A549 (cell line): ENCODE measurements at regions not wholly inside any gene's neighbourhood (a gene's known extent, or its start where the extent isn't known, plus 50 kb on each side); places are given as distances from the start of the nearest gene placed in this dataset.

ENCODE experiments used
- ATAC-seq, 2 experiments: fragments of 200-7000 bp in 1 of 2; fragments of >200 bp in 1 of 2; cut with Nextera tagmentation in 1 of 2; cut with Tn5 transposase in 1 of 2; 3 replicates each; pipeline versions ENCODE4 v1.8.0 to v1.9.1; 2018 to 2020; ENCODE audit warnings: mild to moderate bottlenecking in 1 of 2, moderate library complexity in 1 of 2
- CTCF ChIA-PET: fragments of 300-600 bp; sonication (Branson Sonifier 250); formaldehyde crosslinking; extraction: SDS; loops from one replicate; lab custom pipeline; 2021; ENCODE audit warnings: antibody characterized with exemption, inconsistent platforms; lab: Yijun Ruan, JAX
- POLR2A ChIA-PET: fragments of 350-600 bp; formaldehyde crosslinking; extraction: SDS; loops from one replicate; lab custom pipeline; 2021; ENCODE audit warnings: antibody characterized with exemption, inconsistent platforms; lab: Yijun Ruan, JAX
- DNase-seq, 2 experiments: peaks; one replicate each; pipeline versions ENCODE4 v3.0.0 to v3.0.0-alpha.2; 2011 to 2016; ENCODE audit warnings: low read depth in 1 of 2, low spot score in 1 of 2
- FAIRE-seq: peaks from 2 replicates; lab custom pipeline; 2011; peaks lifted over from hg19 to GRCh38; lab: Jason Lieb, UNC
- H3K27ac ChIP-seq, 2 experiments: fragments of >200 bp; sonication (Bioruptor Twin); formaldehyde crosslinking; 3 replicates each; pipeline ENCODE4 v1.5.1; 2016 to 2017
- H3K4me1 ChIP-seq: fragments of >200 bp; sonication (Bioruptor Twin); formaldehyde crosslinking; 3 replicates; pipeline ENCODE4 v1.6.1; 2016
- H3K4me2 ChIP-seq: fragments of >200 bp; sonication (Bioruptor Twin); formaldehyde crosslinking; 3 replicates; pipeline ENCODE4 v1.6.1; 2016
- H3K4me3 ChIP-seq: fragments of >200 bp; sonication (Bioruptor Twin); formaldehyde crosslinking; 3 replicates; pipeline ENCODE4 v1.5.1; 2016
- H3K9me3 ChIP-seq: fragments of >200 bp; sonication (Bioruptor Twin); formaldehyde crosslinking; 3 replicates; pipeline ENCODE4 v1.6.1; 2016
- BHLHE40 ChIP-seq: IDR thresholded peaks from 2 replicates; pipeline ENCODE4 v1.6.1; 2012; ENCODE audit warnings: low read depth, low read length, inconsistent platforms
- CBX8 ChIP-seq: fragments of 200-600 bp; sonication (generic); IDR thresholded peaks from 2 replicates; pipeline ENCODE4 v1.6.1; 2016
- CEBPB ChIP-seq, 2 experiments: fragments of >200 bp in 1 of 2; sonication (Bioruptor Twin) in 1 of 2; formaldehyde crosslinking in 1 of 2; IDR thresholded peaks; 2 replicates each; pipeline ENCODE4 v1.6.1; 2012 to 2016
- CHD2 ChIP-seq: fragments of 150-350 bp; IDR thresholded peaks from 2 replicates; pipeline ENCODE4 v1.6.1; 2014; ENCODE audit warnings: low read length; ENCODE audit not compliant: partially characterized antibody
- CHD4 ChIP-seq: fragments of 200-600 bp; sonication (generic); IDR thresholded peaks from 2 replicates; pipeline ENCODE4 v1.6.1; 2016; ENCODE audit warnings: antibody characterized with exemption, mild to moderate bottlenecking, borderline replicate concordance
- EHF ChIP-seq: fragments of 250-450 bp; sonication (Bioruptor Pico); IDR thresholded peaks from 2 replicates; pipeline ENCODE4 v1.5.0; 2020; ENCODE audit warnings: mild to moderate bottlenecking
- ELK1 ChIP-seq: fragments of 150-350 bp; IDR thresholded peaks from 2 replicates; pipeline ENCODE4 v1.6.1; 2014; ENCODE audit warnings: low read depth, mild to moderate bottlenecking, low read length
- GATA3 ChIP-seq: IDR thresholded peaks from 2 replicates; pipeline ENCODE4 v1.6.1; 2012; ENCODE audit warnings: borderline replicate concordance
- HEYL ChIP-seq: fragments of 250-450 bp; sonication (Bioruptor Pico); IDR thresholded peaks from 2 replicates; pipeline ENCODE4 v1.8.0; 2021; ENCODE audit warnings: mild to moderate bottlenecking, moderate library complexity
- HMGXB4 ChIP-seq: fragments of 250-450 bp; sonication (Bioruptor Pico); IDR thresholded peaks from 2 replicates; pipeline ENCODE4 v1.5.0; 2021; ENCODE audit warnings: mild to moderate bottlenecking, moderate library complexity, borderline replicate concordance
- HOXB13 ChIP-seq: fragments of 250-450 bp; sonication (Bioruptor Pico); IDR thresholded peaks from 2 replicates; pipeline ENCODE4 v1.5.0; 2020; ENCODE audit warnings: low read depth, mild to moderate bottlenecking, moderate library complexity
- HOXB5 ChIP-seq: fragments of 250-450 bp; sonication (Bioruptor Pico); IDR thresholded peaks from 2 replicates; pipeline ENCODE4 v1.5.0; 2020; ENCODE audit warnings: mild to moderate bottlenecking, moderate library complexity
- KDM1A ChIP-seq: fragments of 200-600 bp; sonication (generic); IDR thresholded peaks from 2 replicates; pipeline ENCODE4 v1.6.1; 2016; ENCODE audit warnings: low read depth, mild to moderate bottlenecking
- KDM5A ChIP-seq: fragments of 200-600 bp; sonication (generic); IDR thresholded peaks from 2 replicates; pipeline ENCODE4 v1.6.1; 2016; ENCODE audit warnings: antibody characterized with exemption, mild to moderate bottlenecking
- MAZ ChIP-seq: fragments of 150-350 bp; IDR thresholded peaks from 2 replicates; pipeline ENCODE4 v1.6.1; 2014; ENCODE audit warnings: antibody characterized with exemption, low read depth, low read length, borderline replicate concordance
- MYC ChIP-seq: IDR thresholded peaks from 2 replicates; pipeline ENCODE4 v1.6.1; 2012; ENCODE audit warnings: mild to moderate bottlenecking, inconsistent platforms, low read length, improper control_type of control experiment, borderline replicate concordance
- NFE2L2 ChIP-seq: fragments of 150-350 bp; conservative IDR thresholded peaks from 2 replicates; pipeline ENCODE4 v1.6.1; 2014; ENCODE audit warnings: low read length
- PBX3 ChIP-seq: IDR thresholded peaks from 2 replicates; pipeline ENCODE4 v1.6.1; 2012
- POLR2A ChIP-seq: IDR thresholded peaks from 2 replicates; pipeline ENCODE4 v1.6.1; 2012; ENCODE audit warnings: mild to moderate bottlenecking, low read length
- POLR2AphosphoS2 ChIP-seq: conservative IDR thresholded peaks from 2 replicates; pipeline ENCODE4 v1.6.1; 2012; ENCODE audit warnings: low read length, improper control_type of control experiment, inconsistent platforms
- RCOR1 ChIP-seq: fragments of 150-350 bp; IDR thresholded peaks from 2 replicates; pipeline ENCODE4 v1.6.1; 2014; ENCODE audit warnings: antibody characterized with exemption, low read length, low read depth
- REST ChIP-seq: fragments of 200-600 bp; sonication (generic); IDR thresholded peaks from 2 replicates; pipeline ENCODE4 v1.6.1; 2016; ENCODE audit warnings: antibody characterized with exemption, mild to moderate bottlenecking, moderate library complexity
- RNF2 ChIP-seq: fragments of 200-600 bp; sonication (generic); IDR thresholded peaks from 2 replicates; pipeline ENCODE4 v1.6.1; 2016; ENCODE audit warnings: low read depth, mild to moderate bottlenecking, antibody characterized with exemption, moderate library complexity, borderline replicate concordance
- SMC3 ChIP-seq: fragments of >200 bp; sonication (Bioruptor Twin); formaldehyde crosslinking; IDR thresholded peaks from 3 replicates; pipeline ENCODE4 v1.6.1; 2018; ENCODE audit warnings: inconsistent platforms
- SREBF2 ChIP-seq: fragments of 450-650 bp; IDR thresholded peaks from 2 replicates; pipeline ENCODE4 v1.6.1; 2014; ENCODE audit warnings: mild to moderate bottlenecking, moderate library complexity
- TP53 ChIP-seq: fragments of 250-450 bp; sonication (Bioruptor Pico); IDR thresholded peaks from 2 replicates; pipeline ENCODE4 v1.5.0; 2021; ENCODE audit warnings: mild to moderate bottlenecking, moderate library complexity
- ZC3H11A ChIP-seq: fragments of 450-650 bp; IDR thresholded peaks from 2 replicates; pipeline ENCODE4 v1.6.1; 2014; ENCODE audit warnings: antibody characterized with exemption, mild to moderate bottlenecking
- ZNF302 ChIP-seq: fragments of 250-450 bp; sonication (Bioruptor Pico); IDR thresholded peaks from 2 replicates; pipeline ENCODE4 v1.9.0; 2021; ENCODE audit warnings: inconsistent platforms, mild to moderate bottlenecking, moderate library complexity
- ZSCAN20 ChIP-seq: fragments of 250-450 bp; sonication (Bioruptor Pico); IDR thresholded peaks from 2 replicates; pipeline ENCODE4 v1.8.0; 2022; ENCODE audit warnings: mild to moderate bottlenecking, moderate library complexity
- WGBS: methylation state at CpG from one replicate; pipeline ENCODE4 v1.1.6; 2017; ENCODE audit errors: missing lambda C conversion rate; 5-methylcytosine and 5-hydroxymethylcytosine counted together

GRCh38 chr9:87034841-87035240, 87.5 kb upstream of the GAS1 start:
- 41% methylated on average over 8 of the region's 8 CpGs for WGBS
- TF ChIP-seq POLR2A, result no peak
- no peak for TF ChIP-seq RNF2
- no peak for TF ChIP-seq ZC3H11A
- TF ChIP-seq SREBF2, result no peak
- no peak for TF ChIP-seq KDM5A
- TF ChIP-seq HOXB5 (CRISPR knock-in tag), result no peak
- no peak for TF ChIP-seq CEBPB (IDR thresholded peaks at IDR 0.05)
- no peak for TF ChIP-seq CHD2
- no peak for TF ChIP-seq SMC3
- TF ChIP-seq MYC, result no peak
- no peak for TF ChIP-seq REST
- no peak for TF ChIP-seq CBX8
- no peak for TF ChIP-seq HMGXB4 (CRISPR knock-in tag)
- no peak for TF ChIP-seq NFE2L2
- no peak for TF ChIP-seq EHF (CRISPR knock-in tag)
- no peak for TF ChIP-seq RCOR1
- TF ChIP-seq ZSCAN20, result no peak
- no peak for TF ChIP-seq MAZ
- no peak for TF ChIP-seq HOXB13 (CRISPR knock-in tag)

DNA sequence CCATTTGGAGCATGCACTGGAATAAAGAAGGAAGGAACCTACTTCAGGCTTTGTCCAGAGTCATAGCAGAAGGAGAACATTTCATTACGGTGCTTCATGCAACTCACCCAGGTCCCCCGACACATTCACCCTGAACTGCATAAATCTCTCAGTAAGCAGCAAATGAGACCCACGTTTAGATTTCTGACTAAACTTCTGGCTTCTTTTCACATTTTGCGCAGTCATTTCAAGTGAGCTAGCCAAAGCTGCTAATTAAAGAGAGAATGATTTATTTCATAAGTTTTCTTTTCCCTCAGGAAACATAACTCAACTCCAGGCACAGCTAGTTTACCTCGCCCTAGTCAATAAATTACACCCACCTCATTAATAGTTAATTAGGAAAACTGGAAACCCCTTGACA, 88.6 kb upstream of the GAS1 start:
- ChIA-PET CTCF (interaction anchor here (0.8 kb wide), 1 partner anchor 289 kb away, joined by 3 read pairs; no protein-coding TSS in a partner anchor), POLR2A (no interaction called here)
- 62% methylated on average over 5 of the region's 5 CpGs for WGBS
- H3K4me2 ChIP-seq, result no peak overlapping the region
- no peak for ATAC-seq
- no peak for DNase-seq
- TF ChIP-seq PBX3 (no peak), BHLHE40 (no peak), ELK1 (no peak), HEYL (CRISPR knock-in tag) (no peak), REST (no peak), CHD4 (no peak), EHF (CRISPR knock-in tag) (no peak), KDM1A (no peak), CBX8 (no peak), TP53 (CRISPR knock-in tag) (no peak), ZNF302 (CRISPR knock-in tag) (no peak), GATA3 (no peak), POLR2AphosphoS2 (no peak), HOXB13 (CRISPR knock-in tag) (no peak)
- H3K9me3 ChIP-seq, result no peaks in the 10 kb centered on the region
- H3K4me3 ChIP-seq, result no peak overlapping the region
- no peak for FAIRE-seq
- H3K4me1 ChIP-seq, result peaks cover 3% of the 10 kb centered on the region; the same call in 1 of the 3 replicates
- no peak overlapping the region for H3K27ac ChIP-seq

More at GRCh38 chr9:87034841-87035240, 87.5 kb upstream of the GAS1 start:
- DNase-seq, result no peak
- Histone ChIP-seq H3K4me1 (0 out of 3 replicates have a peak, but pooled peaks cover under 1% of the 10 kb centered on the region), H3K27ac (no peak overlapping the region), H3K9me3 (no peaks in the 10 kb centered on the region), H3K4me3 (no peak overlapping the region), H3K4me2 (no peak overlapping the region)
- FAIRE-seq, result no peak
- ChIA-PET POLR2A (no interaction called here), CTCF (no interaction called here)
- ATAC-seq, result no peak
